ENCODE measurements at regions not wholly inside any gene's neighbourhood (a gene's known extent, or its start where the extent isn't known, plus 50 kb on each side); places are given as distances from the start of the nearest gene placed in this dataset.

GRCh38 chr5:167167191-167167795, 1124.2 kb upstream of the WWC1 start:
- no peak for TF ChIP-seq RARB (CRISPR knock-in tag; IDR thresholded peaks at IDR 0.05)
- no peak for TF ChIP-seq ZFP30 (CRISPR knock-in tag; IDR thresholded peaks at IDR 0.05)

Measured in SK-N-SH treated with all-trans-retinoic acid at 6 μM for 48 hours (cell line).